SU-DHL-6 (cell line): ENCODE measurements at regions not wholly inside any gene's neighbourhood (a gene's known extent, or its start where the extent isn't known, plus 50 kb on each side); places are given as distances from the start of the nearest gene placed in this dataset.

Experiments
- H2AFZ ChIP-seq: fragments of 200-600 bp; sonication (generic); 2 replicates; pipeline ENCODE4 v1.6.1; 2014; ENCODE audit warnings: low read depth, mild to moderate bottlenecking, moderate library complexity, mixed read lengths, antibody characterized with exemption, low read length; ENCODE audit not compliant: severe bottlenecking
- H3F3A ChIP-seq: fragments of 200-600 bp; shearing (Covaris generic); 2 replicates; pipeline ENCODE4 v1.6.0; 2016; ENCODE audit warnings: antibody characterized with exemption, mild to moderate bottlenecking; ENCODE audit not compliant: insufficient read depth
- H3K27ac ChIP-seq: fragments of 200-600 bp; sonication (generic); 2 replicates; pipeline ENCODE4 v1.5.1; 2016; ENCODE audit warnings: low read depth, mild to moderate bottlenecking, low read length, moderate library complexity, mixed read lengths
- H3K27me3 ChIP-seq: fragments of 200-600 bp; sonication (generic), shearing (Covaris generic); 2 replicates; pipeline ENCODE4 v1.6.0; 2014; ENCODE audit warnings: mild to moderate bottlenecking, low read length
- H3K36me3 ChIP-seq: fragments of 200-600 bp; sonication (generic); 2 replicates; pipeline ENCODE4 v1.6.1; 2014; ENCODE audit warnings: mild to moderate bottlenecking, low read length, mixed read lengths
- H3K4me2 ChIP-seq: fragments of 300-600, 200-600 bp; shearing (Covaris generic), sonication (generic); 2 replicates; pipeline ENCODE4 v1.6.0; 2014; ENCODE audit warnings: low read length, low read depth, mild to moderate bottlenecking; ENCODE audit not compliant: poor library complexity, severe bottlenecking
- H3K4me3 ChIP-seq: fragments of 200-600 bp; sonication (generic); 2 replicates; pipeline ENCODE4 v1.5.1; 2014; ENCODE audit warnings: antibody characterized with exemption, low read length, mild to moderate bottlenecking, mixed read lengths; ENCODE audit not compliant: insufficient read depth, poor library complexity, severe bottlenecking
- H3K79me2 ChIP-seq: fragments of 200-600 bp; sonication (generic); 2 replicates; pipeline ENCODE4 v1.6.1; 2014; ENCODE audit warnings: mild to moderate bottlenecking, low read length, moderate library complexity; ENCODE audit not compliant: insufficient read depth
- H3K9ac ChIP-seq: fragments of 200-600 bp; sonication (generic); 2 replicates; pipeline ENCODE4 v1.7.0; 2014; ENCODE audit warnings: mild to moderate bottlenecking, low read length
- H3K9me2 ChIP-seq: fragments of 200-600 bp; sonication (generic); replicated peaks from 2 replicates; pipeline ENCODE4 v1.6.1; 2014; ENCODE audit warnings: low read length; ENCODE audit not compliant: insufficient read depth
- H3K9me3 ChIP-seq: fragments of 200-600 bp; sonication (generic); 2 replicates; pipeline ENCODE4 v1.6.1; 2014; ENCODE audit warnings: low read length, mixed read lengths; ENCODE audit not compliant: insufficient read depth
- H4K20me1 ChIP-seq: fragments of 200-600 bp; sonication (generic); 2 replicates; pipeline ENCODE4 v1.6.1; 2014; ENCODE audit warnings: low read depth, mild to moderate bottlenecking, antibody characterized with exemption, low read length, moderate library complexity, mixed read lengths
- CTCF ChIP-seq: fragments of 200-600 bp; sonication (generic); IDR thresholded peaks from one replicate; pipeline ENCODE4 v1.5.1; 2017; ENCODE audit warnings: antibody characterized with exemption, mild to moderate bottlenecking, low read length, moderate library complexity; ENCODE audit not compliant: insufficient read depth, poor library complexity, severe bottlenecking
- EZH2phosphoT487 ChIP-seq: fragments of 200-600 bp; sonication (generic), shearing (Covaris generic); conservative IDR thresholded peaks from 2 replicates; pipeline ENCODE4 v1.6.1; 2018; ENCODE audit warnings: mild to moderate bottlenecking, antibody characterized with exemption, low read length, moderate library complexity, mixed read lengths

GRCh38 chr3:41026394-41027177 lies 172.7 kb upstream of the CTNNB1 start:
- Histone ChIP-seq H3K9me2 (no peaks in the 10 kb centered on the region), H3K36me3 (no peaks in the 10 kb centered on the region), H3K27ac (no peak overlapping the region), H3K27me3 (no peaks in the 10 kb centered on the region), H3K79me2 (no peaks in the 10 kb centered on the region), H4K20me1 (no peaks in the 10 kb centered on the region), H2AFZ (no peak overlapping the region), H3K4me3 (no peak overlapping the region), H3K9me3 (no peaks in the 10 kb centered on the region), H3K9ac (no peak overlapping the region), H3K4me2 (no peak overlapping the region), H3F3A (no peaks in the 10 kb centered on the region)
- TF ChIP-seq CTCF (no peak), EZH2phosphoT487 (no peak)

- no peak overlapping the region for H3K4me3 ChIP-seq
- TF ChIP-seq EZH2phosphoT487 (no peak), CTCF (no peak)
- no peaks in the 10 kb centered on the region for H3K36me3 ChIP-seq
- H3F3A ChIP-seq: no peaks in the 10 kb centered on the region
- H3K79me2 ChIP-seq: no peaks in the 10 kb centered on the region
- no peaks in the 10 kb centered on the region for H3K9me2 ChIP-seq
- H3K9ac ChIP-seq: no peak overlapping the region
- no peaks in the 10 kb centered on the region for H4K20me1 ChIP-seq
- H3K27me3 ChIP-seq: no peaks in the 10 kb centered on the region
- no peak overlapping the region for H3K4me2 ChIP-seq
- no peaks in the 10 kb centered on the region for H3K9me3 ChIP-seq
- H2AFZ ChIP-seq: no peak overlapping the region
- H3K27ac ChIP-seq: no peak overlapping the region
These were observed 169.9 kb upstream of the CTNNB1 start for GRCh38 chr3:41029356-41029755.

- Histone ChIP-seq H3K79me2 (no peaks in the 10 kb centered on the region), H3K27ac (no peak overlapping the region), H3F3A (no peaks in the 10 kb centered on the region), H3K27me3 (no peaks in the 10 kb centered on the region), H3K9me2 (no peaks in the 10 kb centered on the region), H4K20me1 (no peaks in the 10 kb centered on the region), H3K36me3 (no peaks in the 10 kb centered on the region), H3K9ac (no peak overlapping the region), H3K9me3 (no peaks in the 10 kb centered on the region), H3K4me2 (no peak overlapping the region), H2AFZ (no peak overlapping the region), H3K4me3 (no peak overlapping the region)
- TF ChIP-seq CTCF: no peak
- no peak for TF ChIP-seq EZH2phosphoT487
These were observed 169.1 kb upstream of the CTNNB1 start for GRCh38 chr3:41030220-41030619.
